ENCODE measurements at regions not wholly inside any gene's neighbourhood (a gene's known extent, or its start where the extent isn't known, plus 50 kb on each side); places are given as distances from the start of the nearest gene placed in this dataset.
"Not testable (repeated sequence)": the region's sequence is repeated elsewhere in the genome, so short reads cannot be mapped to it uniquely, and the experiment has no call there.

DNA sequence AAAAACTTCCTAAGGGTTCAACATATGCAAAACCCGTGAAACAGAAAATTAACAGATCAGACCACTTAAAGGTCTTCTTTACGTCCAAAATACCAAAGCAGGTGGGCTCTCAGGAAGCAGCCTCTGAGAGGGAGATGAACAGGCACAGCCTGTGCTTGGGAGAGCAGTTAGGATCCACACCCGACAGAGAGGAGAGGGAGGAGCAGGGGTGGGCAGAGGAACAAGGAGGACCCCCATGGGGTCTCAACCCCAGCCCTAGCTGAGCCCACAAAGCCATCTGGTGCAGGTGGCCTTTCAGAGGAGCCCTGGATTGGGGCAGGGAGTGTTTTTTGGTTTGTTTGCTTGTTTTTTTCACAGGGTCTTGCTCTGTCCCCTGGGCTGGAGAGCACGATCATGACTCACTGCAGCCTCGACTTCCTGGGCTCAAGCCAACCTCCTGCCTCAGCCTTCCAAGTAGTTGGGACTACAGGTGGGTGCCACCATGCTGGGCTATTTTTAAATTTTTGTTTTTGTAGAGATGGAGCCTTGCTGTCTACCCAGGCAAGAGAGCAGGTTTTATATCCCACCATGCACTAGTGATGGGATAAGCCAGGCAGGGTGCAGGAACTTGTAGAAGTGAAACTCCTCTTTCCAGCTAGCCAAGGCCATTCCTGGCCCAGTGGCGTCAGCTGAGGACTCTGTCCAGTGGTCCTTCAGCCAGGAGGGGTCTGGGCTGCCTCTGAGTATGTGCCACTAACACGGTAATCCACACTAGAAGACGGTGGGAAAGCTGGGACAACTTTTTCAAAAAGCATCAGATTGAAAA is 154.1 kb upstream of the HDAC4 start:
- DNase-seq (ENCODE audit: low read depth) = no peak

DNA sequence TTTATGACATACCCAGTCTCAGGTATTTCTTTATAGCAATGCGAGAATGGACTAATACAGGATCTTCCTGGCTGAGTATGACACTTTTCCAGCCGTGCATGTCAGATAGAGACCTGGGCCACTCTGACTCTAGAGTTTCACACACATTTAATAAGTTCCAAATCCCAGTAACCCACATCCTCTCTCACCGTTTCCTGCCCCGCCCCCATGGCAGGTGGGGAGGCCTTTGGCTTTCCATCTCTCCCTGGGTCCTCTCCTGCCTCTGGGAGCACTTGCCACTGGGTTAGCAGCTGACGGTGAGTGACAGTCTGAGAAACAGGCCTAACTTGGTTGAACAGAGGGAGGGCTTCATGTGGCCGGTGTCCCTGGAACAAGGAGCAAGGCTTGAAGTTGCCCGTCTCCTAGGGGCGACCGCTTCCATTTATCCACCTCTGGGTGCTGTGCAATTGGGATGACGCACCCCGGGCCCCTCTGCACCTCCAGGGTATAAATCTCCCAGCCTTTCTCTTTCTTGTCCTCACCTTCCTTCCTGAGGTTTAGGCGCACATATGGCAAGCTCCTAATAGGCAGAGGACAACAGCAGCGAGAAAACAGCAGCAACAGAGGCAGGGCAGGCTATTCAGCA is 152.7 kb upstream of the HDAC4 start:
- no peak for DNase-seq (ENCODE audit: low read depth)

DNA sequence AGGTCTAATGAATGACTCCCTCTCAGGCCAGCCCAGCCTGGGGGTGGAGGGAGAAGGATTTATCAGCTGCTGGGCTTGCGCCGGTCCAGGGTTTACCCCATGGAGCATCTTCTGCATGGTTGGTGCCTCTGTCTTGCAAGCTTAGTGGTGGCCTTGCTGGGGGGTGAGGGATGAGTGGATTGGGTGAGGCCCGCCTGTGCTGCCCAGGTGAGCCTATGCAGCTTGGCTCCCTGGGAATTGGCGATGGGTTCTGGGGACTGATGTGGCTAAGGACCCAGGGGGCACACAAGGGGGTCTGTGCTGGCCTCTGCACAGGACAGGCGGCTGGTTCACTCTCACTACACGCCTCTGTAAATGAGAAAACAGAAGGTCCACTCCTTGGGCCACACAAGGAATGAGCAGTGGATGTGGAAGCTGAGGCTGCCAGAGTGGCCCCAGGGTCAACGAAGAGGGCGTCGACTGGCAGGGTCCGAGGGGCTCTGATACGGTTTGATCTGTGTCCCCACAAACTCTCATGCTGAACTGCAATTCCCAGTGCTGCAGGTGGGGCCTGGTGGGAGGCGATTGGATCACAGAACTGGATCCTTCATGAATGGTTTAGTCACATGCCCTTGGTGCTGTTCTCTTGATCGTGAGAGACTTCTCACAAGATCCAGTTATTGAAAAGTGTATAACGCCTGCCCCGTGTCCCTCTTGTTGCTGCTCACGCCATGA is 151.6 kb upstream of the HDAC4 start:
- no peak for DNase-seq (ENCODE audit: low read depth)

DNA sequence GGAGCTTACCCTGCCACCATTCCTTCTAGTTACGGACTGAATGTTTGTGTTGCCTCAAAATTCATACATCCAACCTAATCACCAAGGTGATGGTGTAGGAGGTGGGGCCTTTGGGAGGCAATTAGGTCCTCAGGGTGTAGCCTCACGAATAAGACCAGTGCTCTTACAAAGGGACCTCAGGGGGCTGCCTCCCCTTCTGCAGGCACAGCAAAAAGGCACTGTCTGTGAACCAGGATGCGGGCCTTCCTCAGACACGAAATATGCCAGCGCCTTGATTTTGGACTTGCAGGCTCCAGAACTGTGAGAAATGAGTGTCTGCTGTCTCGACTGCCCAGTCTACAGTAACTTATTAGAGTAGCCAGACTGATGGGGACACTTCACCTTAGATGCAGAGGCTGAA is 150.4 kb upstream of the HDAC4 start:
- DNase-seq (ENCODE audit: low read depth) = no peak

GRCh38 chr2:239550357-239550756 is 149.5 kb upstream of the HDAC4 start:
- DNase-seq (ENCODE audit: low read depth) = no peak

DNA sequence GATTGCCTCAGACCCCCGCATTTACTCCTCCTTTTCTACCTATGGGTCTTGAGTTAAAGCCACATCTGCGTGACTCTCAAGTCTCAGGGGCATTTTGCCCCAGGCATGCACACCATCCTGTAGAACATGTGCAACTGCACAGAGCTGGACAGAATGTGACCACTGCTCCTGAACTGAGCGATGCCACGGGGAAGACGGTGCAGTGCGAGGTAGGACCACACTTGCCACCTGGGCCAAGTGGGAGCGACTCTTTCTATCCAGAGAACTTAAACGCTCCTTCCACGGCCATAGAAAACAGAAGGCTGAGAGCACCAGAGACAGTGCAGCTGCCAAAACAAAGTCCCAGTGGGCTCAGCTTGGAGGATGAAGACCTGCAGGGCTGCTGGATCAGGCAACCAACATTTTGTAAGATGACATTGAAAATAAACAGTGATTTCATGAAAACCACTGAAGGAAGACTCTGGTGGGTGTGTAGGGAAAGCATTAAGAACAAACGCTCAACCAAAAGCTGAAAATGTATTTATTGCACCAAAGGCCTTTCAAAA is 149.0 kb upstream of the HDAC4 start:
- DNase-seq (ENCODE audit: low read depth) = no peak

- DNase-seq (ENCODE audit: low read depth) = no peak
Observed at GRCh38 chr2:239548965-239549595, 148.3 kb upstream of the HDAC4 start.

DNA sequence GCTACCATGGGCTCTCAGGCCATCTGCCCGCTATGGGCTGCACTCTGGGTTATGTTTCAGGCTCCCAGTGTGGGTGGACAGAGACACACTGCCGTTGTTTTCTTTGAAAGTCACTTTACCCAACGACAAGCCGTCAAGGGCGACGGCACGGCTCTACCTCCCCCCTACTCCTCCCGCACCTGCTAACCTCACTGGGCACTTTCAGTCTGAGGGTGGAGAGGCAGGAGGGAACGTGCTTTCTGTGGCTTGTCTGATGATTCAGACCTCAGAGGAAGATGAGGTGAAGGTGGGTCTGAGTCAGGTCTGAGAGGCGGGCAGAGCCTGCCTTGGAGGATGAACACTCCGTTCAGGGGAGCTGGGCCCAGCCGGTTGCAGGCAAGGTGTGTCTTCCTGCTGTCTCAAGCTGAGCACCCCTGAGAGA is 147.6 kb upstream of the HDAC4 start:
- no peak for DNase-seq (ENCODE audit: low read depth)

- not testable (repeated sequence) for DNase-seq (ENCODE audit: low read depth)
Observed at GRCh38 chr2:239547140-239547539, 146.3 kb upstream of the HDAC4 start.

- DNase-seq (ENCODE audit: low read depth) = no peak
Observed at GRCh38 chr2:239546541-239546940, 145.7 kb upstream of the HDAC4 start.

- no peak for DNase-seq (ENCODE audit: low read depth)
Observed at GRCh38 chr2:239545741-239546392, 145.0 kb upstream of the HDAC4 start.

GRCh38 chr2:239544918-239545465 is 144.2 kb upstream of the HDAC4 start:
- no peak for DNase-seq (ENCODE audit: low read depth)

- no peak for DNase-seq (ENCODE audit: low read depth)
Observed at GRCh38 chr2:239544143-239544917, 143.5 kb upstream of the HDAC4 start.

- DNase-seq (ENCODE audit: low read depth) = no peak
Observed at GRCh38 chr2:239543702-239544101, 142.9 kb upstream of the HDAC4 start.

GRCh38 chr2:239540174-239540573 is 139.4 kb upstream of the HDAC4 start:
- DNase-seq (ENCODE audit: low read depth) = no peak

GRCh38 chr2:239539776-239540100 is 138.9 kb upstream of the HDAC4 start:
- DNase-seq (ENCODE audit: low read depth) = no peak

- no peak for DNase-seq (ENCODE audit: low read depth)
Observed at GRCh38 chr2:239539083-239539775, 138.4 kb upstream of the HDAC4 start.

- DNase-seq (ENCODE audit: low read depth) = no peak
Observed at GRCh38 chr2:239538357-239539052, 137.7 kb upstream of the HDAC4 start.

- no peak for DNase-seq (ENCODE audit: low read depth)
Observed at GRCh38 chr2:239537633-239538356, 137.0 kb upstream of the HDAC4 start.
